ENCODE measurements at regions not wholly inside any gene's neighbourhood (a gene's known extent, or its start where the extent isn't known, plus 50 kb on each side); places are given as distances from the start of the nearest gene placed in this dataset.

- no peak for FAIRE-seq
These were observed 645.4 kb downstream of the BCOR start for GRCh38 chrX:39452401-39452800.

DNA sequence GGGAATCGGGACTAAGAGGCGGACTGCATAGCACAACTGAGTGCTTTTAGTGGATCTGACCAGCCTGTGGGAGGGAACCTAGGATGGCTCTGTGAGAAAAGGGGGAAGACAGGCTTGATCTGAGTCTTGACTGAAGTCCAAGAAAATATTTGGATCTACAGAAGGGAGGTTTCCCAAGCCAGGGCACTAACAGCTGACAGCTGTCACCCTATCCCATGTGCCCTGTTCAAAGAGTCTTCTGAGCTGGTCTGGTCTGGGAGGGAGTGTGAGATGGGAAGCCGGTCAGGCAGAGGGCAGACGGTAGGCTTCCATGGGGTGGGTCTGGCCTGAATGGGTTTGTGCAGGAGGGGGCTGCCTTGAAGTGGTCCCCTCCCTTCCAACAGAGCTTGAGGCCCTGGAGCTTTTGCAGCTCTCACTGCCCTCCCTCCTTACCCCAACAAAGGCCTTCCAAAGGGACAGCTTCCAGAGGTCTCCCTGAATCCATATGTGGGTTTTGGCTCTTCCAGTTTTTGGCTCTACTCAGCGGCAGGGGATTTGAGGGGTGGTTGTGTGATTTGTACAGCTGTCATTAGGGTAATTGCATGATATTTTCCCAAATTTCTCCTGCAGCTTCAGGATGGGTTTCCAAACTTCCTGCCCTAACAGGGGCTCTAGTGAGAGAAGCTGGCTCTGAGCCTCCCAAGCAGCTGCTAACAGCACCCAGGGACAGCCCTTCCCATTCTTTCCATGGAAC lies 643.7 kb downstream of the BCOR start:
- FAIRE-seq, result no peak

DNA sequence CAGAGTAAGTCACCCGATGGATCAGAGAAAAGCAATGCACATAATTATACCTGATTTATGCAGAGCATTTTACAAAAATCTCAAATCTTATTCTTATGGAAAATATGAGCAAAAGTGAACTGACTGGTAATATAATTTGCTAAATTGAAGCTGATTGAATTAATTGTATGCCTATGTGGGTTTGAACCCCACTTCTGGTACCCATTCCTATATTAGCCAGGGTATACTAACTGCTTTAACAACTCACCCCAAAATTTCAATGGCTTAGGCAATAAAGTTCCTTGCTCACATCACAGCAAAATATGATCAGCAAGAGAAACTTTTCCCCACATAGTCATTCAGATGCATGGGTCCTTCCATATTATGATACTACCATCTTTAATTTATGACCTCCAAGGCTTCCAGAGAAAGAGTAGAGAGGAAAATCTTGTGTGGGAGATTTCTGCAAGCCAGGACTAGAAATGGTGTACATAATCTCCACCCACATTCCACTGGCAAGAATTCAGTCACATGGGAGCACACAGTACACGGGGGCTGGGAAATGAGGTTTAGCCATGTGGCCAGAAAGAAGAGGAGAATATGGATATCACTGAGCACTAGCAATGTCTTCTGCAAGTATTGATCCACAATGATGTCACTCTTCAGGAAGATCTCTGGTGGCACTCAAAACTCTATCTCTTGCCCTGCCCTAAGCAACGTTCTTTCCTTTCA lies 640.7 kb downstream of the BCOR start:
- peak; percentile 62 for FAIRE-seq

DNA sequence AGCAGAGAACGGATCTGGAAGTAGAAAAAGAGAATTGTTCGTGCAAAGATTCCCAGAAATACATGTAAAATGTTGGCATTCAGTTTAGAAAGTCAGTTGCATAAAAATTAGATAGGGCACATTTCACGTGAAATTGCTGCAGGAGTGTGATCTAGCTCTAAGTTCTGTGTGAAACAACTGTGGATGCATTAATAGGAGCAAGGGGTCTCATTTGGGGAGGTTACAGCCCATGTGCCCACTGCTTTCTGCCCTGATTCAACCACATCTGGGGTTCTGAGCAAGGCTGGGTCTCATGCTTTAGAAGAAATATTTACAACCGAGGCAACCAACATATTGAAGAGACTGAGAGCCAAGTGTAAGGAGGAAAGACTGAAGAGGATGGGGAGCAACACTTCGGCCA lies 639.0 kb downstream of the BCOR start:
- FAIRE-seq, result no peak

DNA sequence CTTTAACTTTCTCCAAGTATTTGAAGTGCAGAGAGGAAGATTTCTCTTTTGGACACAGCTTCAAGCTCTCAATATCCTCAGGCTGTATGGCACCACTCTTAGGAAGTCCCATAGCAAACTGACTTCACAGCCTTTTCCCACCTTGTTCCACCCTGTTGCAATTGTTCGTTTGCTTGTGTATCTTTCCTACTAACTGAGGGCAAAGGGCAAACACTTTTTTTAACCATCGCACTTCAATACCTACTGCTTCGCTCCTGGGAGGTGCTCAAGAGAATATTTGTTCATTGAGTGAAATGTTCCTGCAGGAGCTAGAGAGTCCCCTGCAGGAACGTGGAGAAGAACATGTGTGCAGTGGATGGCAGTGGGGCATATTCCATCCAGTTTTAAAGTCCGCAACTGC lies 638.6 kb downstream of the BCOR start:
- no peak for FAIRE-seq

DNA sequence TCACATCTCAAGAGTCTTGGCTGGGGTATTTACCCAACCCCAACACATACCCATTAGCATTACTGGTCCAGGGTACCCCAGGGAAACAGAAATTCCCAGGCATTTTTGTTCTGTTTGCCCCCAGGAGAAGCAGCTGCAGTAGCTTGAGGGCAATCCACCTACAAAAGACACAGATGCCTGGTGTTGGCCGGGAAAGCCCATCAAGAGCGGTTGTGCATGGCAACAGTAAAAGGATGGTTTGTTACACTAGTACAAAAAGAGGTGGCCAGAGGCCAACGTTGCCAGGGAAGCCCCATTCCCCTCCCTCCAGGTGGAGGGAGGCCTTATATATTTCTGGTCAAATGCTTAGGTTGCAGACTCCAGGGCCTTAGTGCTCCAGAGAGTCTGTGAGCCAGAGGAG lies 637.8 kb downstream of the BCOR start:
- no peak for FAIRE-seq

GRCh38 chrX:39460499-39460898 lies 637.3 kb downstream of the BCOR start:
- no peak for FAIRE-seq

DNA sequence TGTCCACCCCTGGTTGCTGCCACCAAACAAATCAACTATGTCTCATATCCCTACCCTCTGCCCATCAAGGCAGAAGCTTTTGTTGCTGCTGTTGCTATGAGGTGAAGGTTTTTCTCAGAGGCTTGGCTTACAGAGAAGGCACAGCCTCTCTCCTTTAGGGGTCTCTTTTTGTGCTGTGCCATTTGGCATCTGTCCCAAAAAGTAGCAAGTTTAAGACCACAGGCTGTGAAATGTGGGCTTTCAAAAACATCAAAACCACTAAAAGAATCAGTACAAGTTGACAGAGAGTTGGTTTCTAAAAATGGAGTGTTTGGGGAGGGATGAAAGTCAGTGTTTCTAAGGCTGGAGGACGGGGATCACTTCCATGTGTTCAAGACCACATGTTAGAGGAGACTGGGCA lies 634.9 kb downstream of the BCOR start:
- FAIRE-seq, result no peak

GRCh38 chrX:39464253-39464652 lies 633.5 kb downstream of the BCOR start:
- no peak for FAIRE-seq

DNA sequence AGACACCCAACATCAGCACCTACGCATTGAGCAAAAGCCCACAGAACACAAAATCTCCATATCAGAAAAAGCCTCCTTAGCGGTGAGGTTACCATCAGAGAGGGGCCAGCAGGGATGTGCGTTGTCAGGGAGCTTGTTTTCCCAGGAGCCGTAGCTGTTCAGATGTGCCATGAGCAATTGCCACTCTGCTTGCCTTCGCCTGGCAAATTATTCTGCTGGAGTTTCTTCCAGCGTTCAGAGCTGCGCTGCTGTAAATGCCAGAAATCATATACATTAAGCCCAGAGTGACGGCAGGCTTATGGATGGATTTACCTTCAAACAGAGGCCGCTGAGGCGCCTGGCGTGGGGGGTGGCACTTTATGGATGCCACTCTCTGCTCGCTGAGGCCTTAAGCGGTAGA lies 632.3 kb downstream of the BCOR start:
- FAIRE-seq, result no peak

GRCh38 chrX:39465906-39466305 lies 631.9 kb downstream of the BCOR start:
- FAIRE-seq, result no peak

GRCh38 chrX:39469126-39469525 lies 628.6 kb downstream of the BCOR start:
- no peak for FAIRE-seq

GRCh38 chrX:39470588-39471407 lies 627.0 kb downstream of the BCOR start:
- FAIRE-seq, result no peak

DNA sequence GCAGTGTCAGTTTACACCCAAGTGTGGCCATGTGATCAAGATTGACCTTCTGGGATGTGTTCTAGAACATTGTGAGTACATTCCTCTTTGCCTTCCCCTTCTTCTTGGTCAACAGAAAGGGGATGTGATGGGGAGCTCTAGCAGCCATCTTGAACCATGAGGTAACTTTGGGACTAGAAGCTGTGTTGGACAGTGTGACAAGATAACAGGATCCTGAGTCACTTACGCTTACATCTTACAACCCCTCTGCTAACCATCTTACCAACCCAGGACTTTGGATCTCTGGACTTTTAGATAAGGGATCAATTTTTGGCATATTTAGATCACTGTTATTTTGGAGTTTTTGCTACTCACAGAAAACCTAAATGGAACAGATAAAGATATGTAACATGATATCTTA lies 625.6 kb downstream of the BCOR start:
- peak; percentile 51 for FAIRE-seq

DNA sequence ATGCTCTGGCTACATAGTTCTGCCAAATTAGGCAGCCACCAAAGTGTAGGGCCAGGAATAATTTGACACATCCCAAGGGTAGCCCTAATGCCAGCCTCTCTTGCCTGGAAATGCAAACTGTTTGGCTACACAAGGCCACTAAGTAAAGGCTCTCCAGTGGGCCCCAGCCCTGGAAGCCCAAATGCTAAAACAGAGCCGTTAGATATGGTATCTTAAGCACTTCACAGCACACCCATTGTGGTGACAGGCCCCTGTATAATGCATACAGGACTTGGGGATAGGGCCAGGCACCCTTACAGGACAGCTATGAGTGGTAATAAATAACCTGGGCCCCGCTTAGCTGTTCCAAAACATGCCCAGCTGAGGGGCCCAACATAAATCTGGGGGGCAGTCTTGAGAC lies 623.9 kb downstream of the BCOR start:
- no peak for FAIRE-seq

GRCh38 chrX:39475372-39475771 lies 622.4 kb downstream of the BCOR start:
- no peak for FAIRE-seq

- FAIRE-seq, result no peak
These were observed 621.1 kb downstream of the BCOR start for GRCh38 chrX:39476604-39477021.

DNA sequence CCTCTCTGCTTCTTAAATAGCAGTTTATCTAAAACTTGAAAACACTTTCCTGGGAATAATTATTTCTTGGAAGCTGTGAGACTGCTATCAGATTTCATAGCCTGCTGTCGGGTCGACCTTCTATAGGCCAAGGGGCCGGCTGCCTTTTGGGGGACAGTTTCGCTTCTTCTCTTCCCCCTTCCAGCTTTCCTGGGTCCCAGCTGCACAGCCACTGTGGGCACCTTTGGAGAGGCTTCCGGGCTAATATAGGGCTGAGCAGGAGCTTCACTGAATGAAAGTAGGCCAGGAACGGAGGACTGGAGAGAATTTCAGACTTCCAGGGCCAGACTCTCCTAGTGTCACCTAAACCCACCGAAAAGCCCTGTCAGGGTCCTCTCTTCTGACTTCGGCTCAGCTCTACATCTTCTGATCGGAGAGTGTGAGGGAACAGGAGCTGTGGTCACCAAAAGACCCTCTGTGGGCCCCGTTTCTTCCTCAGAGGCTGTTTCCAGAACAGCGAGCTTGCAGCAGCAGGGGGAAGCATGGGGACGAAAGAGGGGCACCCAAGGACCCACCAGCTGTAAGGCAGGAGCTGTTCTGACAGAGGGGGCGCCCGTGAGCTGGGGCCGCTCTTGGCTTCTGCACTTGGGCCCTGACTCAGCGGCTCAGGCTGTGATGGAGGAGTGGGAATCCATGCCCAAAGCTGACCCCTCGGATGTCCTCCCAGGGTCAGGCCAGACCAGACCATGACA lies 620.6 kb downstream of the BCOR start:
- FAIRE-seq, result no peak

DNA sequence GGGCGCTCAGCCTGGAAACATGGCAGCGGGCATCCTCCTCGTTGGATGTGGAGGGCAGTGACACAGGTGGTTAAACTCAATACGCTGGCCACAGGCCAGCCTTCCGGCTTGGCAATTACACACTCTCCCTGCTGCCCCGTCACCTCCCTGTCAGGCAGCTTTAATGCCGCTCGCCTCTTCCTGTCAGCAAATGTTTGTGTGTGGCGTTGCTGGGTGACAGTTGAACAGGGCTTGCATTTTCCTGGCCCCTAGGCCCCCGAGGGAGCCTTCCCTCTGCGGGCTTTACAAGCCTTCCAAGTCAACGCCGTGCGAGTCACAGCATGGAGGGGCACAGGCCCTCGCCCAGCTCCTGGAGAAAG lies 620.0 kb downstream of the BCOR start:
- FAIRE-seq, result no peak

DNA sequence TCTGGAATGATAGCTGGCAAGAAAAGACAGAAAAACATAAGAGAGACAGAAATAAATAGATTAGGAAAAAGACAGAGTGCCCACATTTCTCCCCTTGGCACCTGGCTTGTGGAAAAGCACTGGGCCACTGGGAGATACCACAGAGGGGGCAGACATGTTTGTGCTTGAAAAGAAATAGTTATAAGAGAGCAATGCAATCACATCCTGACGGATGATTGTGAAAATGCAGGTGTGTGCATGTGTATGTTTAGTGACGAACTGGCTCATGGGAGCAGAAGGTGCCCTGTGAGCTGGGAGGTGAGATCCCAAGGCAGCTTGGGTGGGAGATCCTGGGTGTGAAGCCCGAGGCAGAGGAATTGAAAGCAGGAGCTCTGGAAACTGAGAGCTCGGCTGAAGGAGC lies 617.9 kb downstream of the BCOR start:
- FAIRE-seq, result no peak

GRCh38 chrX:39480963-39481362 lies 616.8 kb downstream of the BCOR start:
- FAIRE-seq, result no peak

- FAIRE-seq, result no peak
These were observed 616.1 kb downstream of the BCOR start for GRCh38 chrX:39481621-39482020.
